HG02588 (cell line): ENCODE measurements at regions not wholly inside any gene's neighbourhood (a gene's known extent, or its start where the extent isn't known, plus 50 kb on each side); places are given as distances from the start of the nearest gene placed in this dataset.

Experiments used
- ATAC-seq: cut with Tn5 transposase; IDR thresholded peaks from one replicate; pipeline ENCODE4 v1.9.1; 2021; ENCODE audit warnings: mild to moderate bottlenecking, moderate library complexity; ENCODE audit not compliant: unreplicated experiment

DNA sequence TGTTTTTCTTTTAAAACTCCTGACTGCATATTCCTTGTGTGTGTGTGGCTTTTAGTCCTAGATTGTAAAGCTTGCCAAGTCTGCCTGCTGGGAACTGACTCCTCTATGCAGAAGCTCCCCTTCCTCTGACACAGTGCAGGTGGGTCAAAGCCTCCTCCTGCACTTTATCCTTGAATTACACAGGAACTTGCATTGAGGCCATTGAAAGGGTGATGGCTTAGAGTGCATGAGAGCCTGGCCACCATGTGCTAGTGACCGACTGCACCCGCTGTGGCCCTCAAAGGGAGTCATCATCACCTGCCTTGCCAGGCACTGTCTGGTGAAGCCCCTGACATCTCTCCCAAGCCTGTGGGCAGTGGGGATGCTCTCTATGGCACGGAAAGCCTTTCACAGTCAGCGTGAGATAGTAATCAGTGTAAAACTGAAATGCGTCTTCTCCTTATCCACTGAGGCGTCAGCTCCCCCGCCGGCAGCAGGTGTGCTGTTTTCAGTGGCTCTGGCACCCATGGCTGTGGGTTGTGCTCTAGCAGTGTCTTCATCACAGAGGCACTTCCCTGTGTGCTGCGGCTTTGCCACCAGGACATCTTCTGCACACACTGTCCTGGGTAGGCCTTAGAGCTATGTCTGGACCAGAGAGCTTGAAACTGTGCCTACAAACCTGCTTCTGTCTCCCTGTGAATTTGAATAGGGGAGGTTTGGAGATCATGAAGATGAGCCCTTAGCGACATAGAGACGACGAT is 87.9 kb downstream of the THBS2 start:
- no peak for ATAC-seq

DNA sequence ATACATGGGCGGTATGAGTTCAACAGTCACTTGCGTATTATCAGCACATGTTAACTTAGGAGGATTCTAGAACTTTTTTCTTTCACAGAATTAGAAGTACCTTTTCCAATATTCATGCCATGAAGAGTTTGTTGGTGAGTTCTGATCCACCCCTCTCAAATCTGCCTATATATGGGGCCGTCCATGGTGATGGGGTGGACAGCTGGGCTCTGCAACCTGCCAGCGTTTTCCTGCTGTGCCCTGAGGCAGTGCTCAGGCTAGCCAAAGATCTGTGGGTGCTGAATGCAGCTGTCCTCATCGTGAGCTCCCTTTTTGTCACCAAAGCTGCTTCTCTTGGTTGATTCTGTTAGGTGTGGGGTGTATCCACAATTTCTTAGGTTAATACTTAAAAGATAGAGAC is 88.7 kb downstream of the THBS2 start:
- ATAC-seq, result no peak

DNA sequence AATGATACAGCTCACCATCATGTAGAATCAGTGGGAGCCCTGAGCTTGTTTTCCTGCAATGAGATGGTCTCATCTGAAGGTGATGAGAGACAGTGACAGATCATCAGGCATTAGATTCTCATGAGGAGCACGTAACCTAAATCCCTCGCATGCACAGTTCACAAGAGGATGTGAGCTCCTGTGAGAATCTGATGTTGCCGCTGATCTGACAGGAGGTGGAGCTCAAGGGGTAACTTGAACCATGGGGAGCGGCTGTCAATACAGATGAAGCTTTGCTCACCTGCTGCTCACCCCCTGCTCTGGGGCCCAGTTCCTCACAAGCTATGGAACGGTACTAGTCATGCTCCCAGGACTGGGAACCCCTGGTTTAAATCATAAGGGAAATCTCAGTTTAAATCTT is 89.2 kb downstream of the THBS2 start:
- ATAC-seq, result no peak

GRCh38 chr6:169163411-169163901 is 90.2 kb downstream of the THBS2 start:
- ATAC-seq, result no peak

DNA sequence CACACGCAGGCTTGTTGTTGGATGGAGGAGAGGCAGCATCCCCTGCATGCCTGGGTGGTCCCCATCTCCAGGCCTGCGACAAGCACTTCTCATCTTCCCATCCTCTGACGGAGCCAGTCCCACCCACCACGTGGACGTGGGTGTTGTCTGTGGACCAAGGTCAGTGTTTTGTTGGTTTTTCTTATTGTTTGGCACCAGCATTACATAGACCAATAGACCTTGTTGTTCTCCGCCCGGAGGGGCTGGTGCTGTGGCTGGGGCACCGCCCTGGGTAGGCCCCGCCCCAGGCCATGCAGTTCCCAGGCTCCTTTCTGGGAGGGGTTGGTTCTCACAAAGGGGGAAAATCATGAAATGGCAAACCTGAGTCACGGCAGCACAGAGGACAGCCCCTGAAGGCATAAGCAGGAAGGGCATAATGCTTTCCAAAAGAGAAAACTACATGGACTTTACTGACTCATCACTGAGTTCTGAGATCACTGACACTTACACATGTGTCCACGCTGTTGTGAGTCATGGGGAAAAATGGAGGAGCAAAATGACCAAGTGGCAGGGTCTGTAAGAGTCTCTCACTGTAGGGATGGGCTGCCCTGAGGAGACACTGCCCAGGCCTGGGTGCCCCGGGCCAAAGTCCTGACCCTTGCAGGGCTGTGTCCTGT is 90.8 kb downstream of the THBS2 start:
- no peak for ATAC-seq

DNA sequence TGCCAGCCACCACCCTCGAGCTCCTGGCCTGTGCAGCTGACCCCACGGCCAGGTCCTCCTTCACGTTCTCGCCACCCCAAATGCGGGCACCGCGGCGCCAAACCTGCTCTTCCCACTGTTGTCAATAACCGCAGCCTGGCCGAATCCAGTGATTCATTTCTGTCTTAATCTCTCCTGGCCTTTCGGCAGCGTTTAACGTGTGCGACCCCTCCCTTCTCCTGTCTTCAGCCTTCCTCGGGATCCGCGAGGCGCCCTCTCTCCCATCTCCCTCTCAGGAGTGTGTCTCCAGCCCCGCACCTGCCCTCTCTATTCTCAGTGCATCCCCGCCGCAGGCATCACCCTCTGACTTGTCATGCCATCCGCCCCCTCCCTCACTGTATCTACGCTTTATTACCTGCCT is 91.4 kb downstream of the THBS2 start:
- ATAC-seq, result no peak

GRCh38 chr6:169161572-169162167 is 92.0 kb downstream of the THBS2 start:
- no peak for ATAC-seq

DNA sequence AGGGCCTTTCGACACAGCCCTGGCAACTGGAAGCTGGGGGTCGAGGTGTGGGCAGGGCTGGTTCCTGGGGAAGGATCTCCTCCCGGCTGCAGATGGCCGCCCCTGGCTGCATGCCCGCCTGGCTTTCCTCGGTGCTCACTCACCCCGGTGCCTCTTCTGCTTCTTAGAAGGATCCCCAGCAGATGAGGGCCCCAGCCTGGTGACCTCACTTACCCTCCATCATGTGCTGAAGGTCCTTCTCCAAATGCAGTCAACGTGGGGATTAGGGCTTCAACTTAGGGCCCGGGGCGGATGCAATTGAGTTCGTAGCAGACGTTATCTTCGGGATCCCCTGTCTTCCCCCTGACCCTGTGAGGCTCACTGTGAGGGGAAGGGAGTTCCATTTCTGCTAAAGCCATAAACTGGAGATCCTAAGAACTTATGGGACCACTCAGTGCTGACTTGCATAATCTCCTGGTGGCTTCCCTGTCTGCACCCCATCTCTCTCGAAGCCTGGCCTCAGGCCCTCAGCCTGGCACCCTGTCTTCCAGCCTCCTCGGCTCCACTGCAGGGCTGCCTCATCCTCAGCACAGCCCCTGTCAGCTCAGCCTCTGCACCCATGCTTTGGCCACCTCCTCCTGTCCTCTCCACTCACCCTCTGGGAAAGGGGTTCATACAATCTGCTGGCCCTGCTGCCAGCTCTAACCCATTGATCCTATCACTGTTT is 92.6 kb downstream of the THBS2 start:
- ATAC-seq, result no peak

DNA sequence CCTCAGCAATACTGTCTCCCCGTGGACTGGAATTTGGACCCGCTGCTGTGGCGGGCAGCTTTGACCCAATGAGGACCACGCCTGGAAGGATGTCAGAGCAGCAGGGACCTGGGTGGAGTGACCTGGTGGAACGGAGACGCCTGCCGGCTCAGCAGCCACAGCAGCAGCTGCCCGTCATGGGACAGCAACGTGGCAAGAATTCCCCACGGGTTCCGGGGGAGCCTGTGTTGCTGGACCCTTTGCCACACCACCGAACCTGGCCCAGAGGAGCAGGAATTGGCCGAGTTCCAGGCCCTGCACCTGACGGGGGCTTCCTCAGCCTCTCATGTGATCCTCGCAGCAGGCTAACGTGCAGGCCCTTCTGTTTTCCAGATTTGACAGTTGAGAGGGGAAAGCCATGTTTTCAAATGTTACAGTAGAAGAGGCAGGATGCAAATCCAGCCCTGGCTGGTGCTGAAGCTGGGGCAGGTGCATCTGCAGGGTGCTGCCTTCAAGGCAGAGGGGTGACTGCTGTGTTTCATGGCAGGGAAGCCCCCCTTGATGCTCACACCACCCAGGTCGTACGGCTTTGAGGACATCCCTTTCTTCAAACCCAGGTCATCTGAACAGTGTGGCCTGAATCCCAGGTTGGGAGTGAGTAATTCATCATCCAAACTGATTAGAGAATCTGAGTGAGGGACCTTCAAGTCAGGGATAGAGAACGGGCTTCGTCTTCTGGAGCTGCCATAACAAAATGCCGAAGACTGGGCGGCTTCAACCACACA is 93.4 kb downstream of the THBS2 start:
- no peak for ATAC-seq

DNA sequence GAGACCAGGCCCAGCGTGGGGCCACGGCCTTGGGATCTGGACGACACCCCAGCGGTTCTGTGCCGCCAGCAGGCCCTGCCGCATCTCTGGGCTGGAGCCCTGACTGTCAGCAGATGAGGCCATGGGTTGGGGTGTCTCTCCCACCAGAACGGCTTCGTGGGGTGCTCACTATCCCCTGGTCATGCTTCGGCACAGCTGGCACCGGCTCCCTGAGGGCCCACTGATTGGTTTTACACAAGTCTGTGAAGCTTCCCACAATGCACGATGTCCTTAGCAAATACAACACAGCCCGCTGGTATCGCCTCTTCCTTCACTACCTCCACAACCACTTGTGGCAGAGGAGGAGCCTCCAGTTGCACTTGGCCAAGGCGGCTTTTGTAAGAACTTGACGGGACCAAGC is 94.3 kb downstream of the THBS2 start:
- ATAC-seq, result no peak

DNA sequence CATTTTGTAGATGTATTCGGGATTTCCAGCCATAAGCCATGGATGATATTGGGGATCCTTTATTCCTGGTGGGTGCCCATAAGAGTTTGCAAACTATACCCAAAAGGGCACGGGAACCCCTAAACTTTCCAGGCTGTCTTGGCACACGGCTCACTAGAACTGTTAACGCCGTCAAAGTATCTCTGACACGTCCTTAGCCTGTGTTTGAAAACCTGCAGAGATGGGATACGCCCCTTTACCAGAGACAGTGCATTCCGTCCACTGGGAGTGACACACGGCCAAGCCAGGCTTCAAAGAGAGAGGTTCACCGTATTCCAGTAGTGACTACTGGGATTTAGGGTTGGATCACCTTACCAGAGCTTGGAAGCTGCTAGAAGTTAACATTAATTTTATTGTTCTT is 95.0 kb downstream of the THBS2 start:
- no peak for ATAC-seq

- ATAC-seq, result no peak
These were observed 95.5 kb downstream of the THBS2 start for GRCh38 chr6:169158174-169158573.

- no peak for ATAC-seq
These were observed 96.2 kb downstream of the THBS2 start for GRCh38 chr6:169157197-169158148.

GRCh38 chr6:169156793-169157147 is 96.9 kb downstream of the THBS2 start:
- ATAC-seq, result no peak

GRCh38 chr6:169156108-169156792 is 97.4 kb downstream of the THBS2 start:
- ATAC-seq, result no peak

- ATAC-seq, result no peak
These were observed 98.2 kb downstream of the THBS2 start for GRCh38 chr6:169155481-169155880.

DNA sequence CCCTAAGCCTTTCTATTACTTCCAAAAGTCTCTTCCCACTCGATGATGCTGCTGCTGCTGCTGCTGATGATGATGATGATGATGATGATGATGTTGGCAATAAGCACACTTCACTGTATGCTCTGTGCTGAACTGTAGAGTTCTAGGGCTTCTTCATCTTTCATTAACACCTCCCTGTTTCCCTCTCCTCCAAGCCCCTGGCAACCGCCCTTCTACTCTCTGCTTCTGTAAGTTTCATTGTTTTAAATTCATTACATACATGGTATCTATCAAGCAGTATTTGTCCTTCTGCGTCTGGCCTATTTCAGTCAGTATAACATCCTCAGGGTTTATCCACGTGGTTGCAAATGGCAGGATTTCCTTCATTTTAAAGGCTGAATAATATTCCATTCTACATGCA is 100.2 kb downstream of the THBS2 start:
- ATAC-seq, result no peak

DNA sequence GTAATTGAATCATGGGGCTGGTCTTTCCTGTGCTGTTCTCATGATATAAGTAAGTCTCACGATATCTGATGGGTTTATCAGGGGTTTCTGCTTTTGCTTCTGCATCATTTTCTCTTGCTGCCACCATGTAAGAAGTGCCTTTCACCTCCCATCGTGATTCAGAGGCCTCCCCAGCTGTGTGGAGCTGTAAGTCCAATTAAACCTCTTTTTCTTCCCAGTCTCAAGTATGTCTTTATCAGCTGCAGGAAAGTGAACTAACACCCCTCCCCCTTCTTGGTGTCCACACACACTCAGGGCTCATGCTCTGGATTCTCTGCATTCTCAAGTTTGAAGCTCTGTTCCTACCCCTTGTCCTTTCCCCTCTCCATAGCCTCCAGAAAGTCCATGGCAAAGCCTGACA is 107.1 kb downstream of the THBS2 start:
- no peak for ATAC-seq

- ATAC-seq, result no peak
These were observed 107.6 kb downstream of the THBS2 start for GRCh38 chr6:169145991-169146501.
